Stimulated activated CD4-positive, alpha-beta T cell treated with anti-CD3 and anti-CD28 coated beads, TNF-alpha, amount 100 ng/mL, for 48 hours (primary cell): ENCODE measurements at regions not wholly inside any gene's neighbourhood (a gene's known extent, or its start where the extent isn't known, plus 50 kb on each side); places are given as distances from the start of the nearest gene placed in this dataset.
"Not testable (repeated sequence)": the region's sequence is repeated elsewhere in the genome, so short reads cannot be mapped to it uniquely, and the experiment has no call there.

Experiments
- DNase-seq, 3 donors: peaks; one replicate each; pipeline ENCODE4 v3.0.0-alpha.2; 2020; ENCODE audit warnings: low read depth in 3 of 3

DNA sequence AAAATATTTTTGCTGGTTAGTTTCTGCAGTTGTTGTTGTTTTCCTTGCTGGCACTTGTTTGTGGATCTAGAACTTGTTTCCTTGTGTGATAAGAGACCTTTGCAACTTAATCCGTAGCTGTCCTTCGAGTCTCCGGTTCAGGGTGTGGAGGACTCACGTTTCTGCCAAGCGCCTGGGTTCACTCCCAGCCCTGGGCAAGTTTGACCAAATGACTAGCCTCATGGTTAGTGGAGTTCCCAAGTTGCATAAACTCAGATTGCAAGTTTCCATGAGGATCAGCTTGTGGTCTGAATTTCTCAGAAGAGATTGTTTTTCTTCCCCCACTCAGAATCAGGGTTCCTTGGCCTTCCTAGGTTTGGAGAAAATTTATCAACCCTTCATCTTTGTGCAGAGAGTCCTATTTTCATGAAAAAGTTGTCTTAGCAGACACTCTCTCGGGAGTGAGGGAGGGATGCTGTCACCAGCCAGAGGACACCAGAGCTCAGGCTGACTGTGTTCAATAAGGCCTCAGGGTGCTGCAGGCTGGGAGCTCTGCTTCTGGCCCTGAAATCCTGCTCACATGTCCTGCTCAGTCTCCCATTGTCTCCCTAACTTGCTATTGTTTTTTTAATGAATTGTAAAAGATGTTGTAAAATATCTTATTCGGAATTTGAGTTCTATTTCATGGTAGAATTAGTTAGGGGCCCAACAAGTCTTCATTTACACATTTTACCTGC, 377.7 kb upstream of the KLF6 start:
- DNase-seq: no peak

- DNase-seq: no peak
Measured at GRCh38 chr10:4159173-4159572, 374.2 kb upstream of the KLF6 start.

GRCh38 chr10:4154191-4154715, 369.2 kb upstream of the KLF6 start:
- DNase-seq: no peak

- DNase-seq: no peak
Measured at GRCh38 chr10:4151466-4151865, 366.5 kb upstream of the KLF6 start.

DNA sequence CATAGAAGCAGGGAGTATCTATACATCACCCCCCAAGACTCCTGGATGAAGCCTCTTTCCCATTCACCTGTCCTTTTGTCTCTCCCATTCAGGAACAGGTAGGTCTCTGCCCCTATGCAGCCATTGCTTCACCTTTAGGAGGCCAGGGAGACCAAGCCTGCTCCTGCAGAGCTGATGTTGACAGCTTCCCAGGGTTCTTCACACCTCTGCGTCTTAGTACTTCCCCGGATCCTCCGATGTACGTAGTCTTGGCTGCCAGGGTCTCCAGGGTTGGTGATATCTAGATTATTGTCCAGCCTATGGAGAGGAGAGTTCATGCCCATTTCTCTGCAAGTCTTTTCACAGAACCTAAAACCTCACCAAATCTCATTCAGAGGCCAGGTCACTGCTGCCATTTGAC, 365.7 kb upstream of the KLF6 start:
- no peak for DNase-seq

- not testable (repeated sequence) for DNase-seq
Measured at GRCh38 chr10:4149460-4149859, 364.5 kb upstream of the KLF6 start.

DNA sequence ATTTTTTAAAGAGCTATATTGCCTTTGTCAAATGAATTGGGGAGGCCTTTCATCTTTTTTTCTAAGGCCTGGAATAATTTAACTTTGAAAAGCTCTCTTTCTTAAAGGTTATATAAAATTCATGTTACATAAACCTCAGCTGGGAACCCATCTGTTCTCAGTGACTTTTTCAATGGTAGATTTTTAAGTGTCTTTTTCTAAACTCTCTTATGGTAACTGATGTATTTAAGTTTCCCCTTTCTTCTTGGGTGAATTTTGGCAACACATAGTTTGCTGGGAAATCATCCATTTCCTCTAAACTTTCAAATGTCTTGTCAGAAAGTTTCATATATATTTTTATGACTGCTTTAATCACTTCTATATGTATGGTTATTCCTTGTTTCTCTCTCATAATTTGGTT, 362.2 kb upstream of the KLF6 start:
- DNase-seq: no peak

DNA sequence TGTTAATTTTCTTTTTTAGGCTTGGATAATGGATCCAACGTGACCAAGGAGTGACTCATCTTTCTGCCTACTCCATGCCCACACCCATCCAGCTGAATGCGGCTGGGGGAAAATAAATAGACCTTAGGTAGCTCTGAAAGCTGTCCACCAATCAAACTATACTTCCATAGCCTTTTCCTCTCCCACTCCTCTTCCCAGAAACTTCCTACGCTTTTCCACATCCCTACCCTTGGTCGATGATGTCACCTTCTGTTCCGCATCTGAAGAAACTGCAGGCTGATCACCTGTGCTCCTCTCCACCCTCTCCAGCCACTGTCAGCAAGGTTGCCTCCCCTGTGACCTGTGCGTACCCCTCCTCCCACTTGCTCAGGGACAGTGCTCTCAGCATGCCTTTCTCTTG, 359.8 kb upstream of the KLF6 start:
- DNase-seq: no peak

DNA sequence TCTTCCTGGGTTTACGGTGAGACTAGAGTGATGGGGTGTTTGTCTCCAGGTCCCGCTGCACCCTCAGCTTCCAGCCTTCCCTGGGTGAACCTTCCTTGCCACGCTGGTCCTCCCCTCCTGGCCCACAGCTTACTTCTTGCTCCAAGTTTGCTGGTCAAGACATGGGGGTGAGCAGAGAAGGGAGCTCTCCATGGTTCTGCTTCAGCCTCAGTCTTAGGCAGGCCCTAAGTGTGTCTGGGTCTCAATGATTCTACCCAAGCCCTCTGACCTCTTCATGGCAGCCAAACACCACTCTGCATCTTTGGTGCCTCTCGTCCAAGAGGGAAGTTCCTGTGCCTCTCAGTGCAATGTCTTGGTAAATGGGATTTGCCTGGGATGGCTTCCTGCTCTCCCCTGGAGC, 356.5 kb upstream of the KLF6 start:
- no peak for DNase-seq

DNA sequence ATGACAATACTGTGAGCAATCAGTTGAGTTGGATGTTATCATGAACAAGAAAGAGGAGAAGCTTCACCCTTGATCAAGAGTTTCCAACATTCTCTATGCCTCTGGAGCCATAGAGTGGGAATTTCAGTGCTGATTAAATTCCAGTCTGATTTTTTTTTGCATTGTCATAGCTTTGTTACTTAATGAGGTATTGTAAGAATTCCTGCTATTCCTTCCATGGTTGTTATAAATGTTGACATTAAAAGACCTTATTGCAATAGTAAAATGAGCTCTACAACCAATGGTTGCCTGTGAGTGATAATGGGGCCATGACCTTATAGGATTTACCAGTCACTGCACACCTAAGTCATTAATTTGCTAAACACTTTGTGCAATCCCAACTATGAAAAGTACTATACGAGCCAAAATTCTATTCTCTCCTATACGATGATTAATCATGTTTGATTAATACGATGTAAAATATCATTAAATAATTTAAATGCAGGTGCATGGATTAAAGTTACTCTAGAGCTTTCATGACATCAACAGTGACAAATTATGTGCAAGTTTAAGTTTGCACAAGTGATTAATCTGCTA, 353.2 kb upstream of the KLF6 start:
- DNase-seq: no peak

- DNase-seq: no peak
Measured at GRCh38 chr10:4137299-4137698, 352.3 kb upstream of the KLF6 start.

GRCh38 chr10:4136121-4136520, 351.1 kb upstream of the KLF6 start:
- DNase-seq: no peak

GRCh38 chr10:4132216-4132556, 347.2 kb upstream of the KLF6 start:
- no peak for DNase-seq

DNA sequence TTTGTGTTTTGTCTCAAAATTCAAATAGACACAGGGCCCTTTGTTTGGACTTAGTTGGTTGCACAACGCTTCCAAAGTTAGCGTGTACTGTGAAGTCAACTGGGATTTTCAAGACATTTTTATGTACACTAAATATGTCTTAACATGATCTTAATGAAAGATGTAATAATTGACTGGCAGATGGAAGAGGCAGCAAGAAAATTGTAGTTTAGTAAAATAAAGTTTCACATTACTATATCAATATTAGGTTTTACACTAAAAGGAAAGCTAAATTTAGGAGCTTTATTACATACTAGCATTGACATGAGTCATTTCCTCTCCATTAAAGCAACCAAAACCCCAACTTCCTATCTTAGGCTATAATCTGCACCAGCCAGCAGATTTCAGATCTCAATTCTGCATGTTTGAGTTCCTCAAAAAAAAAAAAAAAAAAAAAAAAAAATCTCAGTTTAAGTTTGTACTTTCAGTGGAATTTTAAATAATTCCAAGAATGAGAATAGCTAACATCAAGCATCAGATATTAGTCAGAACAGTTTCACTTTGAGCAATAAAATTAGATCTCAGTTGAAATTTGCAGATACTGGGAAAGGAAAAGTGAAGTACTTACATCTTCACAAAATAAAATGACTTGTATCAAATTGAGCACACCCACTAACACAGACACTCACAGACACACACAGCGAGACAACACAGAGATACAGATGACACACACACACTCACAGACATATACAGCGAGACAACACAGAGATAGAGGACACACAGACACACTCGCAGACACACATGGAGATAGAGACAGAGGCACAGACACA, 346.6 kb upstream of the KLF6 start:
- DNase-seq: no peak

DNA sequence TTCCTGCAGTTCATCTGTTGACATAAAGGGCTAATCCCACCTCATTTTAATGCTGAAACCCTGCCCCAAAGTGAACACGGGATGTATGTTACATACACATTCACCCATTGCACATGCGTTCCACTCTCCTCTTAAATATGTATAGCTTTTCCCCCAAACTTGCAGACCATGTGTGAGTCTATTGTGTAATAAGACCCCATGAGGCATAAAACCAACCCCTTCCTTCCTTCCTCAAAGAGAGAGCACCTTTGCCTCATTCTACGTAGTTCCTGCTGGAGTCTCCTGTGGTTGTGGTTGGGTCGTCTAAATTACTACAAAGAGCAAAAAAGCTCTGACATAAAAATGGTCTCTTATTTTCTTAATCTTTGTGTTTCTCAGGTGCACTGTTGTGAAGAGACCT, 345.7 kb upstream of the KLF6 start:
- no peak for DNase-seq

DNA sequence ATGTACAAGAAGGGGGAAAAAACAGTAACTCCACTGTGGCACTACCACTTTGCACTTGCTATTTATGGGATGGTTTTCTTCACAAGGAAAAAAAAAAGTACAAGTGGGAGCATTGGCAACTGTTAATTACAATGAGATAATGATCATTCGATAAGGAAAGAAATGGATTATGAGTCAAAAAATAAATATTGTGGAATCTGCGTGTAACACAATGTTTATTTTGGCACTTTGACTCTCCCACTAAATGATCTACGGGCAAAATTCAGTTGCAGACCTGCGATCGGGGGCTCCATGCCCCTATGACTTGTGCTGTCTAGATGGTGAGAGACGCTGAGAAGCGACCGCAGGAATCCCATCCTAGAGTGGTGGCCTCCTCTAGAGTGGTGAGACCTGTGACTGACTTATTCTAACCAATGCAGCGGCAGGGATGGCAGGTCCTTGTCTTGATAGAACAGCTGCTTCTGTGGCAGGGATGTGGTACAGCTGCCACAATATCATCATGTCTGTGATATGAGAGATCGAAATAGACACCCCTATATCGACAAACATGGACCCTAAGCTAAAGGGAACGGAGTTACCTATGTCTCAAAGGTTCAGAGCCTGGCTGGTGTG, 345.0 kb upstream of the KLF6 start:
- no peak for DNase-seq

GRCh38 chr10:4127518-4128315, 342.7 kb upstream of the KLF6 start:
- DNase-seq: no peak

- no peak for DNase-seq
Measured at GRCh38 chr10:4125776-4126175, 340.8 kb upstream of the KLF6 start.

GRCh38 chr10:4121502-4122380, 336.7 kb upstream of the KLF6 start:
- no peak for DNase-seq

GRCh38 chr10:4120096-4120853, 335.3 kb upstream of the KLF6 start:
- no peak for DNase-seq
